ENCODE measurements at regions not wholly inside any gene's neighbourhood (a gene's known extent, or its start where the extent isn't known, plus 50 kb on each side); places are given as distances from the start of the nearest gene placed in this dataset.

DNA sequence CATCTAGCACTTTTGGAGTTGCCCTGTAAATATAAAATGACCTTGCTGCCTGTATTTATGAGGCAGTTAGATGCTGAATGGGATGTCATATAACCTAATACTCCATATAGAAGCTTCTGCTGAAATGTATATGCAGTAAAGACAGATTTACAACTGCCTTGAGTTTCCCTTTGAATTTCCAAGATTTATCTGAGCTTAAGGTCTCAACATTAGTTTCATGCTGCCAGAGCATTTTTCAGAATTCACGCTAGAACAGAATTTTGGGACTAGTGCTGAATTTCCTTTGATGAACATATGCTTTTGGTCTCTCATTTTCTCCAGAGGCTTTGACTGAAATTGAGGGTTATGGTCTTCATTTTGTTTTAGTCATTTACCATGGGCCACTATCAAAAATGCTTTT is 254.7 kb upstream of the FANCL start:
- H3K27me3 ChIP-seq (ENCODE audit: control insufficient read depth in 3 of 3, insufficient read depth in 3 of 3, low read length in 3 of 3): no peaks in the 10 kb centered on the region
- no peaks in the 10 kb centered on the region for H3K36me3 ChIP-seq (ENCODE audit: control insufficient read depth in 3 of 3, insufficient read depth in 2 of 3, low read depth in 1 of 3, low read length in 3 of 3)
- H3K27ac ChIP-seq (ENCODE audit: low read depth in 1 of 3, low read length in 2 of 3): no peak overlapping the region
- no peak overlapping the region for H3K4me3 ChIP-seq (ENCODE audit: low read depth in 1 of 3, low read length in 3 of 3)
- no peaks in the 10 kb centered on the region for H3K4me1 ChIP-seq (ENCODE audit: control insufficient read depth in 3 of 3, insufficient read depth in 2 of 3, low read depth in 1 of 3, low read length in 2 of 3)
- no peaks in the 10 kb centered on the region for H3K9me3 ChIP-seq (ENCODE audit: control insufficient read depth in 2 of 2, insufficient read depth in 1 of 2, low read depth in 1 of 2, low read length in 1 of 2)
- FAIRE-seq (no peak), DNase-seq (no peak)
- 90 to 91% (median 90%) methylated on average over 1 of the region's 1 CpG for WGBS, 3 donors

DNA sequence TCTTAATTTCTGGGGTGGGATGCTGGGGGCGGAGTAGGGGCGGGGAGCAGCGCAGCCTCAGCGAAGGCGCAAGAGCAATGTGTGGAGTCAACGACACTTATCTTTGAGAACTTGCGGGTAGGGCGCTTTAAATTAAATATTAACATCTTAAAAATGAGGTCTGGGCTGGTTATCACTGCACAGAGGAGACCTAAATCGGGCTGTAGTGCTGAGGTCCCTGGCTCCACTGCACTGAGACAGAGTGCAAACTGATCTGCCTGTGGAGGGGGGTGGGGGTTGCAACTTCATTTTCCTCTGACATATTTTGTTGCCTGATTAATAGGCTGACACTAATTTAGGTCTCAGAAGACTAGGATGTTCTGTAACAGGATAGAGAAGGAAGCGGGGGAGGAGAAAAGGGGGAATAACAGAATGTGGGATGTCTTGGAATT is 253.0 kb upstream of the FANCL start:
- FAIRE-seq (no peak), DNase-seq (no peak)
- H3K9me3 ChIP-seq (ENCODE audit: control insufficient read depth in 2 of 2, insufficient read depth in 1 of 2, low read depth in 1 of 2, low read length in 1 of 2): no peaks in the 10 kb centered on the region
- 81 to 86% (median 84%) methylated on average over 10 of the region's 10 CpGs for WGBS, 3 donors
- no peaks in the 10 kb centered on the region for H3K36me3 ChIP-seq (ENCODE audit: control insufficient read depth in 3 of 3, insufficient read depth in 2 of 3, low read depth in 1 of 3, low read length in 3 of 3)
- H3K4me1 ChIP-seq (ENCODE audit: control insufficient read depth in 3 of 3, insufficient read depth in 2 of 3, low read depth in 1 of 3, low read length in 2 of 3): no peaks in the 10 kb centered on the region
- H3K4me3 ChIP-seq (ENCODE audit: low read depth in 1 of 3, low read length in 3 of 3): no peak overlapping the region
- no peaks in the 10 kb centered on the region for H3K27me3 ChIP-seq (ENCODE audit: control insufficient read depth in 3 of 3, insufficient read depth in 3 of 3, low read length in 3 of 3)
- H3K27ac ChIP-seq (ENCODE audit: low read depth in 1 of 3, low read length in 2 of 3): no peak overlapping the region

DNA sequence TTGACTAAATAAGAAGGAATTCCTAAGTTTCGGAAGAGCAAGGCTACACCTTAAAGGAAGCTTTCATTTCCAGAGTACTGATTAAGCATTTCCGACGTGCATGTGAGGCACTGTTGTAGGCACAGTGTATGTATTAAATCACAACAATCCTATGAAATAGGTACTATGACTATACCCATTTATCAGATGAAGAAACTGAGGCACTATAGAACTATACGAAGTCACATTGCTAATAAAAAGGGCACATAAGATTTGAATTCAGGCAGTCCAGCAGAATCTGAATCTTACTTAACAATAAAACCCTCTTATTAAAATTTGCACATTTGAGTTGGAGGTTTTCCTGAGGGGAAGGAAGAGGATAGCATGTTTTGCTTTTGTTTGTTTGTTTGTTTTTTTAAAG is 243.5 kb upstream of the FANCL start:
- Histone ChIP-seq H3K4me1 (ENCODE audit: control insufficient read depth in 3 of 3, insufficient read depth in 2 of 3, low read depth in 1 of 3, low read length in 2 of 3) (no peaks in the 10 kb centered on the region), H3K27me3 (ENCODE audit: control insufficient read depth in 3 of 3, insufficient read depth in 3 of 3, low read length in 3 of 3) (no peaks in the 10 kb centered on the region), H3K9me3 (ENCODE audit: control insufficient read depth in 2 of 2, insufficient read depth in 1 of 2, low read depth in 1 of 2, low read length in 1 of 2) (peaks cover 0 to 3% of the 10 kb centered on the region in 2 donors), H3K27ac (ENCODE audit: low read depth in 1 of 3, low read length in 2 of 3) (no peak overlapping the region), H3K36me3 (ENCODE audit: control insufficient read depth in 3 of 3, insufficient read depth in 2 of 3, low read depth in 1 of 3, low read length in 3 of 3) (no peaks in the 10 kb centered on the region), H3K4me3 (ENCODE audit: low read depth in 1 of 3, low read length in 3 of 3) (no peak overlapping the region)
- DNase-seq (no peak), FAIRE-seq (no peak)
- WGBS, 3 donors: 91 to 93% (median 92%) methylated on average over 4 of the region's 4 CpGs

DNA sequence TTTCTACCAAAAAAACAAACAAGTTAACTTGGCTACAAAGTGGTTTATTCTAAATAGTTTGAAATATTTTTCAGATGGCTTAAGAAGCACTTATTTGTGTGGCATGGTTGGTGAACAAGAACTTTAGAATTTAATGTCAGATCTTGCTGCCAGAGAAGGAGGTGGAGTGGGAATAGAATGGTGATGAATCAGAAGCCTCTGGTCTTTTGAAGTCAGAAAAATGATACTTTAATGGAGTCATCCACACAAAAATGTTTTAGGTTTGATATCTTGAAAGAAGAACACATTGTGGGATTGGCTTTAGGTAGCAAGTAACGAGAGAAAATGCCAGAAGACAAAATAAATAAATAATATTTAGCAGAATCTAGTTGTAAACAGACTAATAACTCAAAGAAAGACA is 243.1 kb upstream of the FANCL start:
- WGBS, 3 donors: 60 to 72% (median 67%) methylated on average over 1 of the region's 1 CpG
- DNase-seq (no peak), FAIRE-seq (no peak)
- H3K4me1 ChIP-seq (ENCODE audit: control insufficient read depth in 3 of 3, insufficient read depth in 2 of 3, low read depth in 1 of 3, low read length in 2 of 3): no peaks in the 10 kb centered on the region
- H3K4me3 ChIP-seq (ENCODE audit: low read depth in 1 of 3, low read length in 3 of 3): no peak overlapping the region
- peaks cover 0 to 3% of the 10 kb centered on the region in 2 donors for H3K9me3 ChIP-seq (ENCODE audit: control insufficient read depth in 2 of 2, insufficient read depth in 1 of 2, low read depth in 1 of 2, low read length in 1 of 2)
- H3K27me3 ChIP-seq (ENCODE audit: control insufficient read depth in 3 of 3, insufficient read depth in 3 of 3, low read length in 3 of 3): no peaks in the 10 kb centered on the region
- no peaks in the 10 kb centered on the region for H3K36me3 ChIP-seq (ENCODE audit: control insufficient read depth in 3 of 3, insufficient read depth in 2 of 3, low read depth in 1 of 3, low read length in 3 of 3)
- H3K27ac ChIP-seq (ENCODE audit: low read depth in 1 of 3, low read length in 2 of 3): no peak overlapping the region

DNA sequence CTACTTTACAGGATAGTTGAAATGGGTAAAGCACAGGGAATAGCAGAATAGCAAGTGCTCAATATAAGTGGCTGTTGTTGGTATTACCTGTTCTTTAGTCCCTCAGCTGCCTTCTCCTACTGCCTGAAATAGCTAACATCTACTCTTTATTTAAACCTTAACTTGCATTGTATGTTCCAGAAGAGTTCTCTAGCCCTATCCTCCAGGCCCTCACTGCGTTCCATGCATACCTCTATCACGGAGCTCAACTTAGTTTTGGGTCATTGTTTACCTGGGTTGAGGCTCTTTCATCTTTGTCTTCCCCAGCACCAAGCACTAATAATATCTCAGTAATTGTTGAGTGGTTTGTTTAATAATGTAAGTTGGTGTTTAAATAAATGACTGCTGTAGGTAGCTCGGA is 242.2 kb upstream of the FANCL start:
- WGBS, 3 donors: 81 to 92% (median 83%) methylated on average over 3 of the region's 3 CpGs
- Histone ChIP-seq H3K36me3 (ENCODE audit: control insufficient read depth in 3 of 3, insufficient read depth in 2 of 3, low read depth in 1 of 3, low read length in 3 of 3) (no peaks in the 10 kb centered on the region), H3K27me3 (ENCODE audit: control insufficient read depth in 3 of 3, insufficient read depth in 3 of 3, low read length in 3 of 3) (no peaks in the 10 kb centered on the region), H3K9me3 (ENCODE audit: control insufficient read depth in 2 of 2, insufficient read depth in 1 of 2, low read depth in 1 of 2, low read length in 1 of 2) (peaks cover 0 to 3% of the 10 kb centered on the region in 2 donors), H3K4me1 (ENCODE audit: control insufficient read depth in 3 of 3, insufficient read depth in 2 of 3, low read depth in 1 of 3, low read length in 2 of 3) (no peaks in the 10 kb centered on the region), H3K27ac (ENCODE audit: low read depth in 1 of 3, low read length in 2 of 3) (no peak overlapping the region), H3K4me3 (ENCODE audit: low read depth in 1 of 3, low read length in 3 of 3) (no peak overlapping the region)
- DNase-seq (no peak), FAIRE-seq (no peak)

DNA sequence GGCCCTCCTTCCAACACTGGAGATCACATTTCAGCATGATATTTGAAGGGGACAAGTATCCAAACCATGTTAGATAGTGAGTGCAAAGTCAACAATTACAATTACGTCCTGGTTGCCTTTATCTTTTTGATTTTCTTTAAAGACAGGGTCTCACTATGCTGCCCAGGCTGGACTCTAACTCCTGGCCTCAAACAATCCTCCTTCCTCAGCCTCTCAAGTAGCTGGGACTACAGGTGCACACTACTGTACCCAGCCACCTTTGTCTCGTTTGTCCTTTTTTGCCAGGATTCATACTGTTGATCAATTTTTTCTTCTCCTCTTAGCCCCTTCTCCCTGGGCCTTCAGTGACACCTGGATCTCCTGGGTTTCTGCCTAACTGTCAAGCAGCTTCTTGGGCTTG is 240.5 kb upstream of the FANCL start:
- WGBS, 3 donors: 59 to 77% (median 65%) methylated on average over 2 of the region's 2 CpGs
- no peaks in the 10 kb centered on the region for H3K4me1 ChIP-seq (ENCODE audit: control insufficient read depth in 3 of 3, insufficient read depth in 2 of 3, low read depth in 1 of 3, low read length in 2 of 3)
- FAIRE-seq (no peak), DNase-seq (no peak)
- no peaks in the 10 kb centered on the region for H3K27me3 ChIP-seq (ENCODE audit: control insufficient read depth in 3 of 3, insufficient read depth in 3 of 3, low read length in 3 of 3)
- no peak overlapping the region for H3K27ac ChIP-seq (ENCODE audit: low read depth in 1 of 3, low read length in 2 of 3)
- H3K9me3 ChIP-seq (ENCODE audit: control insufficient read depth in 2 of 2, insufficient read depth in 1 of 2, low read depth in 1 of 2, low read length in 1 of 2): no peaks in the 10 kb centered on the region
- H3K4me3 ChIP-seq (ENCODE audit: low read depth in 1 of 3, low read length in 3 of 3): no peak overlapping the region
- no peaks in the 10 kb centered on the region for H3K36me3 ChIP-seq (ENCODE audit: control insufficient read depth in 3 of 3, insufficient read depth in 2 of 3, low read depth in 1 of 3, low read length in 3 of 3)

DNA sequence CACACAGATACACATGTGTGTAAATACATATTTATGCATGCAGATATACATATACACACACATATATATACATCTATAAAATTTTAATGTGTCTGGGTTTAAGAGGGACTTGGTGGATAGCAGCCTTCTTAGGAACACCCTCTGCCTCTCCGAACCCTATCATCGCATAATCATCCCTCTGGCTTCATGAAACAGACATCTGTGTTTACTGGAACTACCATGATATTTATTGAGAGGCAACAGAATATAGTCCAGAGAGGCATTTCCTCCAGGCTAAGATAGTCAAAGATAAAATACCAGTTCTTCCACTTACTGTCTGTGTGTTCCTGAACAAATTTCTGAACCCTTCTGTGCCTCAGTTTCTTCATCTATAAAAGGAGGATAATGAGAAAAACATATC is 239.0 kb upstream of the FANCL start:
- DNase-seq (no peak), FAIRE-seq (no peak)
- Histone ChIP-seq H3K9me3 (ENCODE audit: control insufficient read depth in 2 of 2, insufficient read depth in 1 of 2, low read depth in 1 of 2, low read length in 1 of 2) (no peaks in the 10 kb centered on the region), H3K4me1 (ENCODE audit: control insufficient read depth in 3 of 3, insufficient read depth in 2 of 3, low read depth in 1 of 3, low read length in 2 of 3) (no peaks in the 10 kb centered on the region), H3K27ac (ENCODE audit: low read depth in 1 of 3, low read length in 2 of 3) (no peak overlapping the region), H3K27me3 (ENCODE audit: control insufficient read depth in 3 of 3, insufficient read depth in 3 of 3, low read length in 3 of 3) (no peaks in the 10 kb centered on the region), H3K36me3 (ENCODE audit: control insufficient read depth in 3 of 3, insufficient read depth in 2 of 3, low read depth in 1 of 3, low read length in 3 of 3) (no peaks in the 10 kb centered on the region), H3K4me3 (ENCODE audit: low read depth in 1 of 3, low read length in 3 of 3) (no peak overlapping the region)
- WGBS, 3 donors: 77 to 88% (median 84%) methylated on average over 2 of the region's 2 CpGs

DNA sequence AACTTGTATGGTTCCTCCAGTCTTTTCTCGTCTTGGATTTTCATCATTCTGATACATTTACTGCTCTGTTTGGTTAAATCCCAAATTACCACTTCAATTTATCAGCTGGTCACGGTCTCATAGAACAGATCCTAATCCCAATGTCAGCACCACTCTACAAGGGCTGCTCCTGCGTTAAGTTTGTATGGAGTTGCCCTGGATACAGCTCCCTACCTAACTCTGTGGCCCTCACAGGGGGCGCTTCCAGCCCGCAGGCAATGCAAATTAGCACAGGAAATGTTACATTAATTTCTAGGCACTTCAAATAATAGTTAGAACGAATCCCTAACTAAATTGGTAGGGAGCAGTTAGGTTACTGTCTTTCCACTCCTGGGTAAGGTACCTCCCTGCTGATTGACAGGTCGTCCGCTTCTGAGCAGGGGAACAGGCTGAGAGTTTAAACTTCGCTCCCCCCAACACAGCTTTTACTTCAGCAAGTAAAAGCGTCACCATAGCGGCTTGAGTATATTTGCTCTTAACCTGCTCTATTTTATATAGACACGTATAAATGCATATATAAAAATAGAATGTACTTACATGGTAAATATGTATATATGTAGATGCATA is 238.5 kb upstream of the FANCL start:
- Histone ChIP-seq H3K4me3 (ENCODE audit: low read depth in 1 of 3, low read length in 3 of 3) (no peak overlapping the region), H3K27ac (ENCODE audit: low read depth in 1 of 3, low read length in 2 of 3) (no peak overlapping the region), H3K27me3 (ENCODE audit: control insufficient read depth in 3 of 3, insufficient read depth in 3 of 3, low read length in 3 of 3) (no peaks in the 10 kb centered on the region), H3K9me3 (ENCODE audit: control insufficient read depth in 2 of 2, insufficient read depth in 1 of 2, low read depth in 1 of 2, low read length in 1 of 2) (no peaks in the 10 kb centered on the region), H3K36me3 (ENCODE audit: control insufficient read depth in 3 of 3, insufficient read depth in 2 of 3, low read depth in 1 of 3, low read length in 3 of 3) (no peaks in the 10 kb centered on the region), H3K4me1 (ENCODE audit: control insufficient read depth in 3 of 3, insufficient read depth in 2 of 3, low read depth in 1 of 3, low read length in 2 of 3) (no peaks in the 10 kb centered on the region)
- WGBS, 3 donors: 69 to 81% (median 77%) methylated on average over 12 of the region's 12 CpGs
- DNase-seq (no peak), FAIRE-seq (no peak)

DNA sequence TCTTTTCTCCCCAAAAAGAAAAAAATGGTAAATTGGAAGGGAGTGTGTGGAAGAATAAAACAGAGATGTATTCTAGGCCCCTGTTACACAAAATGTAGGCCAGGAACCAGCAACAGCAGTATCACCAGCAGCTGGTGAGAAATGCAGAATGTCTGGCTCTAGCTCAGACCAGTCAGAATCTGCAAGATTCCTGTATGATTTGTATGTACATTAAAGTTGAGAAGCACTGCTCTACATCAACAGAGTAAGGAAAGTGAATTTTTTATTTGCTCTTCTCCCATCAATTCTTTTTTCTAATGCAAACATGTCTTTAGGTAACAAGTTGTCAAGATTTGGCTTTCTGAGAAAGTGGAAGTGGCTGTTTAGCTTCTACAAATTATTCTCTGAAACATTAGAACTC is 235.4 kb upstream of the FANCL start:
- Histone ChIP-seq H3K27me3 (ENCODE audit: control insufficient read depth in 3 of 3, insufficient read depth in 3 of 3, low read length in 3 of 3) (no peaks in the 10 kb centered on the region), H3K36me3 (ENCODE audit: control insufficient read depth in 3 of 3, insufficient read depth in 2 of 3, low read depth in 1 of 3, low read length in 3 of 3) (no peaks in the 10 kb centered on the region), H3K4me1 (ENCODE audit: control insufficient read depth in 3 of 3, insufficient read depth in 2 of 3, low read depth in 1 of 3, low read length in 2 of 3) (no peaks in the 10 kb centered on the region), H3K9me3 (ENCODE audit: control insufficient read depth in 2 of 2, insufficient read depth in 1 of 2, low read depth in 1 of 2, low read length in 1 of 2) (no peaks in the 10 kb centered on the region), H3K27ac (ENCODE audit: low read depth in 1 of 3, low read length in 2 of 3) (no peak overlapping the region), H3K4me3 (ENCODE audit: low read depth in 1 of 3, low read length in 3 of 3) (no peak overlapping the region)
- DNase-seq (no peak), FAIRE-seq (no peak)

All from small intestine (tissue), 7 donors.